ENCODE measurements at regions not wholly inside any gene's neighbourhood (a gene's known extent, or its start where the extent isn't known, plus 50 kb on each side); places are given as distances from the start of the nearest gene placed in this dataset.
"Not testable (repeated sequence)": the region's sequence is repeated elsewhere in the genome, so short reads cannot be mapped to it uniquely, and the experiment has no call there.

DNA sequence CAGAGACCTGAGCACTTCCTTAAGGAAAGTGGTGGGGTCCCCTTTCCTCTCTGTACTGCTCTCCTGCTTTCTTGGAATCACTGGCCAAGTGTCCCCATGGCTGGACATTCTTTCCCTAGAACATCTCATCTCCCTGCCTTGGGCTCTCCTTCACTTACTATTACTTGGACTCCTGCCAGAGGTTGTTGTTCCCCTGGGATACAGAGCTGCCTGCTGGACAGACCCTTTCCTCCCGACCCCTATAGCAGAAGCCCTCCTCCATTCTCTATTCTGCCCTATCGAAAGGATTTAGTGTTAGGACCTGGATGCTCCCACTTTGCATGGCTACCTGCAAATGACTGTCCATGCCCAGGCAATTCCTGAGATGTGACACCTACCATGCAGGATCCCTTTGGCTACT is 164.3 kb upstream of the PODXL start:
- DNase-seq, result no peak

DNA sequence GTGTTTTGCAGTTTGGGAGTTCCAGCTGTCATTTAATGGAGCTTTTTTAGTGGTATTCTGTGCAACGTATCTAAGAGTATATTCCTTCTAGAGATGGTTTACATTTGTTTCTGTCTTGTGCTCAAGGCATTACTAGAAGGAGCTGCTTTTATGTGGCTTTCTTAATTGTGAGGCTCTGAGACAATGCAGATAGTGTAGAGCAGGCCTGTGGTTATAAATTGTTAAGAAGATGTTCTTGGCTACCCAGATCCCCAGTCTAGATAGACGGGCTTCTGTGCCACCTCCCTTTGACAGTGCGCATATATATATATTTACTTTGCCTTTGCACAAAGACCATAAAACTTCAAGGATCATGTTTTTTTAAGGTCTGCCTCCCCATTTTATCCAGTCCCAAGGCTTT is 160.8 kb upstream of the PODXL start:
- DNase-seq, result no peak

DNA sequence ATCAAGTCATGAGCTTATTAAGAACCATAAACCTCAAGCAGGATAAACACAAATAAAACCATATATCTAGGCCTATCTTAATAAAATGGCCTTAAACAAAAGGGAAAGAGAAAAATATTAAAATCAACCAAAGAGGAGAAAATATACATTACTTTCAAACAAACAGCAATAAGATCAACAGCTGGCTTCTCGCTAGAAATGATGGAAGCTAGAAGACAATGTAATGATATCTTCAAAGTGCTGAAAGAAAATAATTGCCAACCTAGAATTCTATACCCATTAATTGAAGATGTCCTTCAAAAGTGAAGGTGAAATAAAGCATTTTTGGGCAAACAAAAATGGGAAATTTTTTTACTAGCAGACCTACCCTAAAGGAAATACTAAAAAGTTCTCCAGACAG is 142.9 kb upstream of the PODXL start:
- no peak for DNase-seq

DNA sequence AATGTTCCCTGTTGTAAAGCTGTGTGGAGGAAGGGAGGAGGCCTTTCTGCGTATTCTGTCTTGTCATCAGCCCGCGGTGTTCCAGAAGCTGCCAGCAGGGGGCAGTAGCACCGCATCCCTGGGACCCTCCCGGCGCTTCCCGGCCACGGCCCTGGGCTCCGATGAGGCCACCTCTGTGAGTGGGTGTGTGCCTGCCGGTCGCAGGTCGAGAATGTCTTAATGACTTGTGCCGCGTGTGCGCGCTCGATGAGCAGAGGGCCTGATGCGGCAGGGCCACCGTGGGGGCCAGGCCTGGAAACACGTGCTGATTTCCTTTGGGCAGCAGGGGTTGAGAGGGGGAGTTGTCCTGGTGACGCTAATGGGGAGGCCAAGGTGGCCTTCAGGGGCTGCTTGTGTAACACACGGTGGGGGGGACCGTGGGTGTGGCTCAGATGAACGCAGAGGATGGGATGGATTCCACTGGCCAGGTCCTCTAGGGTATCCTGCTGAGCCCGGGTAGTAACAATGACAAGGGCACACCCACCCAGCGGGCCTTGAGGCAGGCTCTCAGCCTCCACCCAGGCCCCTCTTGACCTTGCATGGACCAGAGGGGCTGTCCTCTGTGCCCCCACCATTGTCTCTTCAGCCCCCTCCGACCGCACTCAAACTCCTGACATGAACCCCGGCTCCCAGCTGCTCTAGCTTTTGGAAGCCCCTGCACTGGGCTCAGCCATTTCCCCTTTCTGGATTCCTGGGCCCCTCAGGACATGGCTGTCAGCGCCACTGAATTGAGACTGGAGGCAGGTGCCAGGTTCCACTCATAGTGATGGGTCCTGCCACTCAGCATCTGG is 135.9 kb upstream of the PODXL start:
- peak; percentile 62 for DNase-seq

DNA sequence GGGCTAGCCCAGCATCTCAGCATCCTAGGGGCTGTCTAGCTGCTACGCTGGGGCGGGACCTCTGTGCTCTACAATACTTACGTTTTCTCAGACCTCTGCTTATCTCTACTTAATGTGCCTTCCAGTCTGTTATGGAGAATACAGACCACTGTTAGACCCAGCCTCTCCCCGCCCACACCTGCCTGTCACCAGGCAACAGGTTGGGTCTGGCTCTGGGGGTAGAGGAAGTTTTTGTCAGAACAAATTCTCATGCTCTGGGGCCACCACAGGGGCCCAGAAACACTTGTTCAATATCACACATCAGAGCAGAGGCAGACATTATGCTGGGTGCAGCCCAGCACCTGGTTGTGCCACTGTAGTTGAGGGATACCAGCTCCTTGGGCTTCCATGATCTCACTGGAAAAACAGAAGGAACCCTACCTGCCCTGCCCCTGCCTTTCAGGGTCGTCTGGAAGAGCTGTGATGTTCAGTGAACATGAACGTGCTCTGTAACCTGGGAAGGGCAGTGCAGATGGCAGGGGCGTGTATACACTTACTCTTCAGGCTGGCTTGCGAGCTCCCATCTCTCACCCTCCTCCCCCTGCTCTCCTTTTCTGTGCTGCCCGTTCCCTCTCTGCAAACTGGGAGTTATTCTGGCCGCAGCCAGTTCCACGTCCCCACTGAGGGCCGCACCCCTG is 135.2 kb upstream of the PODXL start:
- no peak for DNase-seq

DNA sequence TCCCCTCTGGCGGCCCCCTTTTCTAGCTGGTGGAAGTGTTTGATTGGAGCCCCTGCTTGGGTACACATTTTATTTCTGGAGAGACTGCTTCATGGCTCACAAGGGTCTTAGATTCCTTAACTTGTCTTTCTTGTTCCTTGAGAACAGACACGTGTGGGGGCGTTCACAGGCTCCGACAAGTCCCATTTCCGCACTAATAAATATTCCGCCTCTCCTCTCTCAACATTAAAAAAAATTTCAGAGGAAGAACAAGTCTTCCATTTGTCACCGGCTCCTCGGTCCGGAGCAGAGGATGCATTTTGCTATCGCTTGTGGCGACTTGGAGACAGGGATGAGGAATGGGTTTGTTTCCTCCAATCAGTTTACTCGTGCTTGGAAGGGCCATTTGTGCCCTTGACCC is 134.0 kb upstream of the PODXL start:
- DNase-seq, result no peak

DNA sequence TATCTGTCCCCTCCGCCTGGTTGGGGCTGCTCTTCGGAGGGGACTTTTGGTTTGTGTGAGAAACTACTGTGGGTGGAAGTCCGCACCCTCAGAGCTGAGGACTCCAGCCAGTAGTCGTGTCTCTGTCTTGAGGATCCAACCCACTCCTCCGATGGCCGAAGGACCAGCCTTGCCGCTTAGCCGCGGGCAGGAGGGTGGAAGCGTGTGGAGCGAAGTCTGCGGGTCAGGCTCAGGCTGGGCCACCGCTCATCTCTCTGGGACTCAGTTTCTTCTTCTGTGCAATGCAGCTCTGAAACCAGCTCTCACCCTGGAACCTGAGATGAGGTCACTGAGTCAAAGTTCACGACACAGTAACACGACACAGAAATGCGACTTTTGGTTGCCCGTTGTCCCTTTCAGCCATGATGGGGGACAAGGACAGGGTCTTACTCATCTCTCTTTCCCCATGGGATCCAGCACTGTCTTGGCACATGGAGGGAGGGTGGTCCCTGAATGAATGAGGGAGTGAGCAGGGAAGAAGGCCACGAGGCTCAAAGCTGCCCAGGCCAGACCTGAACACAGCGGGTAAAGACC is 133.3 kb upstream of the PODXL start:
- no peak for DNase-seq

DNA sequence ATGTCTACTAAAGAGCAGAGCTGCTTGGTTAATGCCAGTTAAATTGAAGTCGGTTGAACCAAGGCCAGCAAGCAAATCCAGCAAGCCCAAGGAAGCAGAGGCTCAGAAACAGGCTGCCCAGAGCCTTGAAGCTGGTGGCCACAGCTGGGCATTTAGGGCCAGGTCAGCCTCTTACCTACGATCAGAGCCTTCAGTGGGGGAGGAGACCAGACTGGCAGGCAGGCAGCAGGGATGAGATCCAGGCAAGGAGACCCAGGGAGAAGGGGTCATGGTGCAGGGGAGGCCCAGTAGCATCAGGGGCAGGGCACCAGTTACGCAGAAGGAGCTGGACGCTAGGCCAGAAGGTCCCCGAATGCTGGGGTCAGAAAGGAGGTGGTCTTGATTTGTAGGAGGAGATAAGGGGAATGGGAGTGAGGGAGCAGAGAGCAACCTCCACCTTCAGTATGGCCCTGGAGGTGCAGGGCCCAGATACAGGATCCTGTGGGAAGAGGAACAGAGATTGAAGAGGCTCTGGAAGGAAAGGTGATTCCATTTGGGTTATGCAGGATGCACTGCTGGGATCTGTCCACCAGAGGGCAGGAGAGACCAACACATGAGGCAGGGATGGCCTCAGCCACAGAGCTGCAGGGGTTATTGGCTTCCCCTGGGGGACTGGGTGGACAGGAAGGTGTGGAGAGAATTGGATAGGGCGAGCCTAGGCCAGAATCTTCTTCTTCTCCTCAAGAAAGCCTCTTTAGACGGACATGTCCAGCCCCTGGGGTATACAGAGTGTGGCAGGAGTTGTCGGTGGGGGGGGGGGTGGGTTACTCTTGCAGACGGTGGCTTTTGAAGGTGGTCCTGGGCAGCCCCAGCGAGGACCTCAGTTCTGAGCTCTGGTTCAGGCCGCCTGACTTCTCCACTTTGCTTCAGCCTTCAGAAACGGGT is 132.6 kb upstream of the PODXL start:
- DNase-seq, result peak; percentile 47

DNA sequence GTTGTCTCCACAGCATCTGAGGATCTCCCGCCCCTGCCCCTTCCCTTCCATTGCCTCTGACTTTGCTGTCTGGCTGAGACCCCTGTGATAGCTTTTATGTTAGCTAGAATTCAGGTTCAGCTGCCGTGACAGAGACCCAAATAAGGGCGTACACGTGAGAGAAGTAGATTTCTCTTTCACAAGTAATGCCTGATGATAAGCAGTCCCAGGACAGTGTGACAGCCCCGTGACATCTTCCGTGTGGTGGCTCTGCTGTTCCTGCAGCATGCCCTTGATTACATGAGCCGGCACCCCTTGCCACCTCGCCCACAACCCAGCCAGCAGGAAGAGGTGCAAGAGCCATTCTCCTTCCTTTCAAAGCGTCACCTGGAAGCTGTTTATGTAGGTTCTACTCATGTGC is 130.9 kb upstream of the PODXL start:
- DNase-seq, result no peak

DNA sequence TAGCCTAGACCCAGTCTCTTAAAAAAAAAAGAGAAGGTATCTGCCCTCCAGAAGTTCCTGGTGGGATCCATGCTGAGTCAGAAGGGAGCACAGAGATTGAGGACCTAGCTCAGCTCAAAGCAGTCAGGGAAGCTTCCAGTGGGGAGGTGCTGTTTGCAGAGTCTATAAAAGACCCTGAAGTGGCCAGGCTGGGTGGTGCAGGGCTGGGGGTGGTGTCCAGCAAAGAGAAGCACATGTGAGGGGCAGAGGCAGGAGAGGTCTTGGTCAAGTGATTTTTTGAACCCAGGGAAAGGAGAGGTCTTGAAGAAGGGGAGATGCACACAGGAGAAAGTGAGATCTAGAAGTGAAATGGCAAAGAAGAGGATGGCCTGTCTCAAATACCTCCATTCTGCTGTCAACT is 130.4 kb upstream of the PODXL start:
- no peak for DNase-seq

DNA sequence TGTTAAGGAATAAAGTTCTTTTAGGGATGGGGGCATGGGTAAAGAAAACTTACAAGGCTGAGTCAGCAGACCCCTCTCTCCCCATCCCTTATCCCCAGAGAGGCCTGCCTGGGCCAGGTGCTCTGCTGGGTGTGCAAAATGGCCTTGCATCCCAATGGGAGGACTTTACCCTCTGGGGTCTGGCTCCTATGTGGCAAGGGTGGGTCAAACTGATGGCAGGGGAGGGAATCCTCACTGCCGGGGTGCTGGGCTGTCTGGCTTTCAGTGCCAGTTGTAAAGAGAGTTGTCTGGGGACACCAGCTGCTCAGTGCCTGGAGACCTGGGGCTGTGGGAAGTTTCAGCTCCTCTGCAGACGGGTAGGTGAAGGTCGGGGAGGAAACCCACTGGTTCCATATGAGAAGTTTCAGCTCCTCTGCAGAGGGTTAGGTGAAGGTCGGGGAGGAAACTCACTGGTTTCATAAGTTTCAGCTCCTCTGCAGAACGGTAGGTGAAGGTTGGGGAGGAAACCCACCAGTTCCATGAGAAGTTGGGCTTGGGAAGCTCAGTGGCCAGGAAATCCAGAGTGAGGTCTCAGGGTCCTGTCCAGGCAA is 127.2 kb upstream of the PODXL start:
- no peak for DNase-seq

DNA sequence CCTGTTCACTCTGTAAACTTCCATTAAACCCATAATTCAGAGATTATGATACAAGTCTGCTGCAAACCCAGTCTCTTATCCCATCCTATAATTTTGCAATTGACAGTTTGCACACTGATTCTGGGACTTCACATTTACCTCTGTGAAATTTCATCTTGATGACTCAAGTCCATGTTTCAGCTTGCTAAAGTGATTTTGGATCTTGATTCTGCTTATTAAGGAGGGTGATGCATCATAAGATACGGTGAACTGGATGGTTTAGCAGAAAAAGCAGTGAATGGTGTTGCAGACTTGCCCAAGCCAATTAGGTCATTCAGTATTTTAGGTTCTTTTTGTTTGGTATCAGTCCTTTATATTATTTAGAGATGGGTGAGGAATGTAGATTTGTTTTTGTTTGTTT is 125.5 kb upstream of the PODXL start:
- DNase-seq, result no peak

DNA sequence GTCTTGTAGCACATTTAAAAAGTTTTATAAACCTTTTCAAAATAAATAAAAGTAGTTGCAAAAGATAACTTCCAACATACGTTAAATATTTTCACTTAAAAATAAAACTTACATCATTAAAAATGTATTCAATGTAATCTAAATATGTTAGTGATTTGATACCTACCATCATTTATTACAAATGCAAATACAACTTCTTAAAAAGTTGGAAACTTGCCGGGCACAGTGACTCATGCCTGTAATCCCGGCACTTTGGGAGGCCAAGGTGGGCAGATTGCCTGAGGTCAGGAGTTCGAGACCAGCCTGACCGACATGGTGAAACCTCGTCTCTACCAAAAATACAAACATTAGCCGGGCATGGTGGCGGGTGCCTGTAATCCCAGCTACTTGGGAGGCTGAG is 122.6 kb upstream of the PODXL start:
- DNase-seq, result not testable (repeated sequence)

DNA sequence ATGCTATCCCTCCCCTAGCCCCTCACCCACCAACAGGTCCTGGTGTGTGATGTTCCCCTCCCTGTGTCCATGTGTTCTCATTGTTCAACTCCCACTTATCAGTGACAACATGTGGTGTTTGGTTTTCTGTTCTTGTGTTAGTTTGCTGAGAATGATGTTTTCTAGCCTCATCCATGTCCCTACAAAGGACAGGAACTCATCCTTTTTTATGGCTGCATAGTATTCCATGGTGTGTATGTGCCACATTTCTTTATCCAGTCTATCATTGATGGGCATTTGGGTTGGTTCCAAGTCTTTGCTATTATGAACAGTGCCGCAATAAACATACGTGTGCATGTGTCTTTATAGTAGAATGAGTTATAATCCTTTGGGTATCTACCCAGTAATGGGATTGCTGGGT is 120.4 kb upstream of the PODXL start:
- not testable (repeated sequence) for DNase-seq

DNA sequence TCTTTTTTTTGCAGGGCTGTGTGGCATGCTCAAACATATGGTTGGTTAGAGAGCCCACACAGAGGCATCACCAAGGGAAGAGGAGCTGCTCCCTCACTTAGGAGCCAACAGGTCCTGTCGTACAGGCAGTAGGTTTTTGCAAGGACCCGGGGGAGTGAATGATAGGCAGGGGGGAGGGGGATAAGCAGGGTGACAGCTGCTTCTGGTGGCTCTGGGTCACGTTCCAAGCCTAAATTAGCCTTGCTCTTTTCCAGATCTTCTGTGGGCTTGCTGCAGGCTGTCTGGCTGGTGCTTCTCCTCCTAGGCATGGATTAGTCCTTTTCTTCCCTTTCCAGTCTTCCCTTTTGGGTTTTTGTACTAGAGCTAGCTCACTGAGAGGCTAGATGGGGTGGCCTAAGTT is 117.7 kb upstream of the PODXL start:
- DNase-seq, result no peak

DNA sequence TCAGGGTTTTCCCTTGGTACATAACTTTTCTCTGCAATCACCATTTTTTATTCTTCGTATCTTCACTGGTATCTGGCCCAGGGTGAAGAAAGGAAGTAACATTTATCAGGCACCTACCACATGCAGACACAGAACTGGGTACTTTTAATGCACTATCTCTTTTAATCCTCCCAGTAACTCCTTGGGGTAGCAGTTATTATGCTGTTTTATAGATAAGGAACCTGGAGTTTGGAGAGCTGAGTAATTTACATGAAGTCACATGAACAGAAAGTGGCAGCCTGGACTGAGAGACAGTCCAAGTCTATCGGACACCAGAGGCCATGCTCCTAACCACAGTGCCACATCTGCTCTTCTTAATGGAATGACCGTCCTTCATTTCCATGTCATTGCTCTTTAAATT is 117.1 kb upstream of the PODXL start:
- no peak for DNase-seq

DNA sequence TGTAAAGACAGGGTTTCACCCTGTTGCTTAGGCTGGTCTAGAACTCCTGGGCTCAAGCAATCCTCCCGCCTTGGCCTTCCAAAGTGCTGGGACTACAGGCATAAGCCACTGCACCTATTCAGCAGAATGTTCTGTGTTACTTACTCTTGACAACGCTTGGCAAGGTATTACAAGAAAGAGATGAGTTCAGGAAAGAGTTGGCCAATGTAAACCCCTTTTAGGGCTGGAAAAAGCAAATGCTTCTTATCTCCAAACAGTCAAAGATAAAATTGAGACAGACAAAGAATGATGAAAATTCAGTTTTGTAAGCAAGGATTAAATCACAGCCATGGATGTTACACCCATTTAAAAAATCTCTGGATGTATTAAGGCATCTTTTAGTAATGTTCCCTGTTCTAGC is 114.0 kb upstream of the PODXL start:
- no peak for DNase-seq

DNA sequence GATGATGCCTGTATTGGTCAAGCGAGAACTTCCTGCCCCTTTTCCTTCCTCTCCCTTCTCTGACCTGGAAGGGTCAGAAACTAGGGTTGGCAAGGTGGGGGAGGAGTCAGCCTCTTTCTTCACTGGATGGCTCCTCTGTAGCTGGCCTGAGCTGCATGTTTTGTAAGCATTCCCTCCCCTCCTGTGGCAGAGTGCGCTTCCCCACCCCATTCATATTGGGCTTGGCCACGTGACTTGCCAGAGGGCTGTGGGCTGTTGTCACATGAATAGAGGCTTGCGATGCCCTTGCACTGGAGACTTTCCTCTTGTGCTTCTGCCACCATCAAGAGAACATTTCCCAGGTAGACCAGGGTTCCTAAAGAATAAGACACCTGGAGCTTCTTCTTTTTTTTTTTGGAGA is 111.3 kb upstream of the PODXL start:
- no peak for DNase-seq

DNA sequence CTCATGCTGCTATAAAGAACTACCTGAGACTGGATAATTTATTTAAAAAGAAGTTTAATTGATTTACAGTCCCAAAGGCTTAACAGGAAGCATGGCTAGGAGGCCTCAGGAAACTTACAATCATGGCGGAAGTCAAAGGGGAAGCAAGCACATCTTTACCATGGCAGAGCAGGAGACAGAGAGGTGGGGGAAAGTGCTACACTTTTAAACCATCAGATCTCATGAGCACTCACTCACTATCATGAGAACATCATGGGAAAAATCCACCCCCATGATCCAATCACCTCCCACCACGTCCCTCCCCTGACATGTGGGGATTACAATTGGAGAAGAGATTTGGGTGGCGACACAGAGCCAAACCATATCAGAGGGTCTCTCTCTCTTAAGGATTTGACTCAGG is 108.6 kb upstream of the PODXL start:
- no peak for DNase-seq

DNA sequence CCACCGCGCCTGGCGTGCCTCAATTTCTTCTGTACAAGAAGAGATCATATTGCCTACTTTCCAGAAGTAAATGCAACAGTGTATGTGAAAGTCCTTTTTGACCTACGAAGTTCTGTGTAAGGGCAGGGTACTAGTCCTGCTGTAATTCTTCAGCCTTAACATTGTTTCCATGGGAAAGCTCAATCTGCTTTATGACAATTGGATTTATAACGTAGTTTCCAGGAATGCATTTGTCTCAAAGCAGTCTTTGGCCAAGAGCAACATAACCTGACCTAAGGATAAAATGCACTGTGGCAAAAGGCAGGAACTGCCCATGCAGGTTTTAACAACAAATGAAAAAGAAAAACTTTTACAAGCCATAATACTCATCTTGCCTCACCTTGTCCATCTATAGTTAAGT is 108.1 kb upstream of the PODXL start:
- DNase-seq, result no peak

DNA sequence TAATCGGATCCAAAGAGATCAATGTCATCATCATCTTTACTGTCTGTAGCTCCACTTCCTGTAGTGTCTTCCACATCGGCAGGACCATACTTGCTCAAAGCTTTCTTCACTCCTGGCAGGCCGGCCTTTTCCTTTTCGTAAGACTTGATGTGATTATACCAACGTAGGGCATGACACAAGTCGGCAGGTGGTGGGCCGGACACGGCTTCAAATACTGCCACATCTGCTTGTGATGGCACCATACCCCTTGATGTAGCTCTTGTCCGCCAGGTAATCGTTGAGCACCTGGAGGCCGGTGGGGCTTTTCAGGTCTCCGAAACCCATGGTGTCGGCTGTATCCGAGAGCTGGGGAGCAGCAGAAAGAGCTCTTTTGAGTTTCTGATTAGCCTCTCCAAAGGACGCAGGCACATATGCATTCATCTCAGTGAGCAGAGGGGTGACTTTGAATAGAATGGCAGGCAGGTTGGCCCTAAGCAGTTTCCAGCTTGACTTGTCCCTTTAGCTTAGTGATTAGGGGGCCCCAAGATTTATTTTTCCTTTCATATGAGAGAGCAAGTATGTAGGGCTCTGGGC is 106.0 kb upstream of the PODXL start:
- DNase-seq, result not testable (repeated sequence)

DNA sequence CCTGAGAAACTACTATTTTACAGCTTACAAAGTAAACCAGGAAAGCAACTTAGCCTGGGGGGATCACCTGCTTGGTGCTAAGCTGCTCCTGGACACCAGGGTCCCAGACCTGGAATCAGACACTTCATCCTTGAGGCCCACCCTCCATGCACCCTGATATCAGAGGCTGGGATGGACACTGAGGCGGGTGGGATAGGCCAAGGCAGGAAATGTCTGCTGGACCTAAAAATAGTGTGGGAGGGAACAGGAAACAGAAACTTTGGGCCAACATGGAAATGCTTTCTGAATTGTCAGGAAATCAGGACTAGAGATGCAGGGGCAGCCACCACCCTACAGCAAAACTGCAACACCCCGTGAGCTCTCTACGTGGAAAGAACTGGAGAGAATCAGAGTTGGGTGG is 101.5 kb upstream of the PODXL start:
- no peak for DNase-seq

All from midbrain (tissue), 1 donor.